PC-3 (cell line): ENCODE measurements at regions not wholly inside any gene's neighbourhood (a gene's known extent, or its start where the extent isn't known, plus 50 kb on each side); places are given as distances from the start of the nearest gene placed in this dataset.

Experiments used
- ATAC-seq: fragments of 200-7000 bp; cut with Tn5 transposase; 2 replicates; pipeline ENCODE4 v1.9.1; 2020; ENCODE audit warnings: mild to moderate bottlenecking, moderate library complexity
- BruUV-seq: library from RNA; stranded (reverse); fragments of 400-500 nt; replicated peaks from 2 replicates; lab custom pipeline; 2021; lab: Mats Ljungman, UMichigan
- CTCF ChIA-PET: fragments of 300-600 bp; sonication (Branson Sonifier 250); formaldehyde crosslinking; loops from one replicate; lab custom pipeline; 2022; ENCODE audit warnings: antibody characterized with exemption; lab: Charles Lee
- POLR2A ChIA-PET: fragments of 300-600 bp; sonication (Branson Sonifier 250); formaldehyde crosslinking; loops from one replicate; lab custom pipeline; 2022; ENCODE audit warnings: antibody characterized with exemption; ENCODE audit not compliant: unreplicated experiment; lab: Charles Lee
- DNase-seq: peaks from one replicate; pipeline ENCODE4 v3.0.0-alpha.2; 2015
- H2AFZ ChIP-seq: fragments of 300-600 bp; sonication (generic); 2 replicates; pipeline ENCODE4 v1.6.0; 2016; ENCODE audit warnings: antibody characterized with exemption, low read length
- H3F3A ChIP-seq: fragments of 300-600 bp; sonication (generic); one replicate; pipeline ENCODE4 v1.6.0; 2017; ENCODE audit warnings: antibody characterized with exemption, low read length, control low read depth, mild to moderate bottlenecking; ENCODE audit not compliant: unreplicated experiment
- H3K27ac ChIP-seq: fragments of 300-600 bp; sonication (generic); 2 replicates; pipeline ENCODE4 v1.5.1; 2016; ENCODE audit warnings: mild to moderate bottlenecking, low read length
- H3K27me3 ChIP-seq: fragments of 300-600 bp; sonication (generic); 2 replicates; pipeline ENCODE4 v1.6.1; 2016; ENCODE audit warnings: low read length, mixed read lengths
- H3K36me3 ChIP-seq: fragments of 300-600 bp; sonication (generic); 2 replicates; pipeline ENCODE4 v1.6.1; 2016; ENCODE audit warnings: low read depth, mixed run types, low read length, mixed read lengths
- H3K4me1 ChIP-seq: fragments of 300-600 bp; sonication (generic); 2 replicates; pipeline ENCODE4 v1.5.1; 2016; ENCODE audit warnings: low read length; ENCODE audit not compliant: insufficient read depth
- H3K4me2 ChIP-seq: fragments of 300-600 bp; sonication (generic); 2 replicates; pipeline ENCODE4 v1.6.0; 2016; ENCODE audit warnings: low read length
- H3K4me3 ChIP-seq: fragments of 300-600 bp; sonication (generic); 2 replicates; pipeline ENCODE4 v1.5.1; 2016; ENCODE audit warnings: mild to moderate bottlenecking, low read length, mixed read lengths
- H3K79me2 ChIP-seq: fragments of 300-600 bp; sonication (generic); 2 replicates; pipeline ENCODE4 v1.6.1; 2017; ENCODE audit warnings: low read length, mixed read lengths
- H3K9ac ChIP-seq: fragments of 300-600 bp; sonication (generic); 2 replicates; pipeline ENCODE4 v1.6.0; 2016; ENCODE audit warnings: mild to moderate bottlenecking, low read length
- H3K9me2 ChIP-seq: fragments of 300-600 bp; sonication (generic); replicated peaks from 2 replicates; pipeline ENCODE4 v1.6.1; 2016; ENCODE audit warnings: mixed run types, low read length, mixed read lengths
- H3K9me3 ChIP-seq: fragments of 300-600 bp; sonication (generic); 2 replicates; pipeline ENCODE4 v1.6.1; 2016; ENCODE audit warnings: low read length, mixed read lengths
- H4K20me1 ChIP-seq: fragments of 300-600 bp; sonication (generic); 2 replicates; pipeline ENCODE4 v1.6.1; 2016; ENCODE audit warnings: low read length, mixed read lengths
- EZH2 ChIP-seq: fragments of 300-600 bp; sonication (generic); IDR thresholded peaks from one replicate; pipeline ENCODE4 v1.6.1; 2017; ENCODE audit warnings: antibody characterized with exemption, mild to moderate bottlenecking, low read length; ENCODE audit not compliant: unreplicated experiment
- EZH2phosphoT487 ChIP-seq: fragments of 300-600 bp; sonication (generic); IDR thresholded peaks from 2 replicates; pipeline ENCODE4 v1.6.1; 2018; ENCODE audit warnings: mild to moderate bottlenecking, antibody characterized with exemption, low read length, borderline replicate concordance
- intact Hi-C: fragments of 100-400 bp; cut with micrococcal nuclease; formaldehyde crosslinking; loops from 2 replicates; pipeline ENCODE4 v1.9.0; 2023
- TF ChIP-seq, protein P1 (sequence below): fragments of 300-600 bp; sonication (generic); conservative IDR thresholded peaks from 2 replicates; pipeline ENCODE4 v1.5.1; 2017; ENCODE audit warnings: antibody characterized with exemption, low read depth, mild to moderate bottlenecking, low read length

DNA sequence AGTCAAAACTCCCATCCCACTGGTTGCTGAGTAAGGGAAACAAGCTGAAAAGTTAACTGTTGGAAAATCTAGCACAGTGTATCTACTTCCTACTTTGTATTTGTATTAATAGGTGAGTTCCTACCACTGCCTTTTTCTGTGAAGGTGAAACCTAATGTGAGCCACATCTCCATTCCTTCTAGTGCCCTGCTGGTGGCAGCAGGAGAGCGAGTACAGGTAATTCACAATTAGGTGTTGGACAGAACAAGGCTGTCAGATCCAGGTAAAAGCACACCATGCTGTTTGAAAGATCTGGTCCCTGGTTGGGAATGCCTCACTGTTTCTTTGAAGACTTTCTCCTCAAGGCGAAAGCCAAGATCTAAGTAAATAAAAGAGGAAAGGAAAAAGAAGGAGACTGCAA, 528.4 kb downstream of the PKHD1 start:
- Histone ChIP-seq H3K27ac (no peak overlapping the region), H3K9me3 (no peaks in the 10 kb centered on the region), H3K27me3 (peaks cover 3% of the 10 kb centered on the region; the same call in 1 of the 2 replicates), H3K9ac (no peak overlapping the region), H3K4me3 (no peak overlapping the region), H3K36me3 (no peaks in the 10 kb centered on the region), H3K79me2 (no peaks in the 10 kb centered on the region), H3K4me1 (no peaks in the 10 kb centered on the region), H3F3A (no peaks in the 10 kb centered on the region), H4K20me1 (no peaks in the 10 kb centered on the region), H2AFZ (no peak overlapping the region), H3K9me2 (no peaks in the 10 kb centered on the region), H3K4me2 (no peak overlapping the region)
- DNase-seq = peak; percentile 69
- no TSS peak for BruUV-seq
- peak; percentile 84 for ATAC-seq
- intact Hi-C loops = loop anchor here (1.0 to 2.0 kb wide), 3 partner anchors 285 to 462 kb away; no protein-coding TSS in a partner anchor
- TF ChIP-seq, protein P1, sequence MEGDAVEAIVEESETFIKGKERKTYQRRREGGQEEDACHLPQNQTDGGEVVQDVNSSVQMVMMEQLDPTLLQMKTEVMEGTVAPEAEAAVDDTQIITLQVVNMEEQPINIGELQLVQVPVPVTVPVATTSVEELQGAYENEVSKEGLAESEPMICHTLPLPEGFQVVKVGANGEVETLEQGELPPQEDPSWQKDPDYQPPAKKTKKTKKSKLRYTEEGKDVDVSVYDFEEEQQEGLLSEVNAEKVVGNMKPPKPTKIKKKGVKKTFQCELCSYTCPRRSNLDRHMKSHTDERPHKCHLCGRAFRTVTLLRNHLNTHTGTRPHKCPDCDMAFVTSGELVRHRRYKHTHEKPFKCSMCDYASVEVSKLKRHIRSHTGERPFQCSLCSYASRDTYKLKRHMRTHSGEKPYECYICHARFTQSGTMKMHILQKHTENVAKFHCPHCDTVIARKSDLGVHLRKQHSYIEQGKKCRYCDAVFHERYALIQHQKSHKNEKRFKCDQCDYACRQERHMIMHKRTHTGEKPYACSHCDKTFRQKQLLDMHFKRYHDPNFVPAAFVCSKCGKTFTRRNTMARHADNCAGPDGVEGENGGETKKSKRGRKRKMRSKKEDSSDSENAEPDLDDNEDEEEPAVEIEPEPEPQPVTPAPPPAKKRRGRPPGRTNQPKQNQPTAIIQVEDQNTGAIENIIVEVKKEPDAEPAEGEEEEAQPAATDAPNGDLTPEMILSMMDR = peak; percentile 90
- TF ChIP-seq EZH2 = no peak
- no peak for TF ChIP-seq EZH2phosphoT487
- POLR2A ChIA-PET = no interaction called here
- CTCF ChIA-PET = no interaction called here

DNA sequence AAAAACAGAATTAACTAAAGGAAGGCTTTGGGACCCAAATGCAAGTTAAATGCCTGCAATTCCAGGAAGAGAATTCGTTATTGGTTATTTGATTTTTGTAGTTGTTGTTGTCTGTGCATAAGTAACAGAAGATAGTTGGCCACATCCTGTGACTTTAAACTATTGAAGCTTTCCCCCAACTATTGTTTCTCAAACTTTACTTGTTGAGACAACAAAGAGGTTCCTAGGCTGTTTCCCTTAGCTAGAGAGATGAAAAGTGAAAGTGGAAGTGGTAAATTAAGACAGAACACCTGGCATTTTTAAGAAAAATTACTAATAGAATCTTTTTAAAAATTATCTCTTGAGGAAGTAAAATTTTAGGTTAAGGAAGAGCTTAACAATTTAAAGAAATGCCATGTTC, 525.2 kb downstream of the PKHD1 start:
- H3K4me2 ChIP-seq = no peak overlapping the region
- H3K4me1 ChIP-seq = 0 out of 2 replicates have a peak, but pooled peaks cover under 1% of the 10 kb centered on the region
- H3K4me3 ChIP-seq = no peak overlapping the region
- no peak for TF ChIP-seq EZH2phosphoT487
- TF ChIP-seq, protein P1 = no peak
- TF ChIP-seq EZH2 = no peak
- no peak overlapping the region for H2AFZ ChIP-seq
- ChIA-PET POLR2A (no interaction called here), CTCF (no interaction called here)
- intact Hi-C loops = no loop called here
- H3K9me2 ChIP-seq = no peaks in the 10 kb centered on the region
- no peaks in the 10 kb centered on the region for H3F3A ChIP-seq
- H3K27me3 ChIP-seq = peaks cover 3% of the 10 kb centered on the region; the same call in 1 of the 2 replicates
- no peaks in the 10 kb centered on the region for H3K79me2 ChIP-seq
- ATAC-seq = no peak
- no peaks in the 10 kb centered on the region for H4K20me1 ChIP-seq
- H3K27ac ChIP-seq = no peak overlapping the region
- H3K36me3 ChIP-seq = no peaks in the 10 kb centered on the region
- H3K9me3 ChIP-seq = no peaks in the 10 kb centered on the region
- DNase-seq = no peak
- no TSS peak for BruUV-seq
- H3K9ac ChIP-seq = no peak overlapping the region
